ENCODE measurements at regions not wholly inside any gene's neighbourhood (a gene's known extent, or its start where the extent isn't known, plus 50 kb on each side); places are given as distances from the start of the nearest gene placed in this dataset.

DNA sequence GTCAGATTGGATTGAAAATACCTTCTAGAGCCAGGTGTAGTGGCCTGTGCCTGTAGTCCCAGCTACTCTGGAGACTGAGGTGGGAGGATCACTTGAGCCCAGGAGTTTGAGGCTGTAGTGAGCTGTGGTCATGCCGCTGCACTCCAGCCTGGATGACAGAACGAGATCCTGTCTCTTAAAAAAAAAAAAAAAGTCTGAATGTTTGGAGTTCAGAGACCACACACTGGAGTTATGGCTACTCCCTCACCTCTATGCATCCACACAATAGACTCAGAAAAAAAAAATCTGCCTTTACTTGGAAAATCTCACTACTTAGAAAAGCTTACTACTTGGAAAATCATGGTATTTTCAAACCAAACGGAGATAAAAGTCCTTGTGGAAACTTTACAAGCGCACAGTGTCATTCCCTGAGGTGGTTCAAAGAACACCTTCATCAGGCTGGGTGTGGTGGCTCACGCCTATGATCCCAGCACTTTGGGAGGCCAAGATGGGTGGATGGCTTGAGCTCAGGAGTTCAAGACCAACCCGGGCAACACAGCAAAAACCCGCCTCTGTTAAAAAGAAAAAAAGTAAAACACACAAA is 63.9 kb upstream of the PICALM start:
- Histone ChIP-seq H3K14ac (ENCODE audit: insufficient read length) (no peak overlapping the region), H4K91ac (replicated peaks; ENCODE audit: insufficient read length, low read length) (no peak overlapping the region), H3K18ac (ENCODE audit: extremely low read depth, low read length) (no peak overlapping the region), H3K27me3 (replicated peaks in 1 of 4; ENCODE audit: control insufficient read depth in 3 of 4, extremely low read depth in 1 of 4, insufficient read depth in 3 of 4, low read length in 3 of 4) (no peaks in the 10 kb centered on the region), H2AK5ac (ENCODE audit: low read depth, low read length) (no peak overlapping the region), H3K23ac (ENCODE audit: insufficient read length) (no peak overlapping the region), H3K56ac (replicated peaks; ENCODE audit: insufficient read length, low read depth, low read length) (no peak overlapping the region), H3K36me3 (ENCODE audit: control insufficient read depth in 2 of 4, insufficient read depth in 4 of 4, low read length in 3 of 4) (no peaks in the 10 kb centered on the region), H2BK12ac (ENCODE audit: low read depth, low read length) (no peak overlapping the region), H3K27ac (ENCODE audit: low read depth, low read length) (no peak overlapping the region), H3K23me2 (ENCODE audit: low read depth, low read length) (no peaks in the 10 kb centered on the region), H2BK20ac (ENCODE audit: low read length) (no peak overlapping the region), H2BK120ac (replicated peaks; ENCODE audit: low read depth, low read length) (no peak overlapping the region), H3K4me1 (replicated peaks in 1 of 4; ENCODE audit: control insufficient read depth in 3 of 4, insufficient read depth in 4 of 4, low read length in 3 of 4) (no peaks in the 10 kb centered on the region), H2BK5ac (ENCODE audit: low read depth, low read length) (no peak overlapping the region), H3K4me2 (ENCODE audit: insufficient read depth in 1 of 2, low read depth in 2 of 2, low read length in 2 of 2) (no peak overlapping the region), H3K79me1 (ENCODE audit: low read depth, low read length) (no peaks in the 10 kb centered on the region), H3K9ac (replicated peaks in 1 of 4; ENCODE audit: extremely low read depth in 1 of 4, low read depth in 3 of 4, low read length in 3 of 4) (no peak overlapping the region), H4K5ac (ENCODE audit: insufficient read length, low read depth, low read length) (no peak overlapping the region), H3K79me2 (ENCODE audit: control insufficient read depth in 1 of 2, insufficient read depth in 2 of 2, low read length in 2 of 2) (no peaks in the 10 kb centered on the region), H3K4ac (replicated peaks; ENCODE audit: insufficient read length, low read depth, low read length) (no peak overlapping the region), H2AFZ (ENCODE audit: low read length) (no peak overlapping the region), H4K20me1 (replicated peaks in 1 of 2; ENCODE audit: control insufficient read depth in 1 of 2, insufficient read depth in 2 of 2, low read length in 2 of 2) (no peaks in the 10 kb centered on the region), H4K8ac (ENCODE audit: extremely low read depth, insufficient read depth, low read length) (no peak overlapping the region), H2BK15ac (ENCODE audit: low read length) (no peak overlapping the region), H3K4me3 (ENCODE audit: extremely low read depth in 1 of 4, insufficient read depth in 2 of 4, low read depth in 3 of 4, low read length in 4 of 4) (no peak overlapping the region), H3K9me3 (ENCODE audit: insufficient read depth in 2 of 2, low read depth in 1 of 2, low read length in 1 of 2) (no peaks in the 10 kb centered on the region)
- DNase-seq (ENCODE audit: low read depth in 1 of 2, low spot score in 2 of 2): no peak
- WGBS, 2 experiments (ENCODE audit: extremely low coverage in 1 of 2, insufficient coverage in 1 of 2, insufficient read length in 1 of 2, insufficient replicate concordance in 2 of 2, low coverage in 1 of 2, low lambda C conversion rate in 2 of 2, missing lambda C conversion rate in 1 of 2): 92% methylated on average over 7 of the region's 7 CpGs; no CpG with 5 or more reads in 1 of the 2 experiments
- POLR2A ChIA-PET (ENCODE audit: partially characterized antibody): no interaction called here
- CTCF ChIA-PET (ENCODE audit: partially characterized antibody): interaction anchor here (0.6 to 1.2 kb wide), 3 partner anchors 13 to 532 kb away, joined by 3 to 4 read pairs (median 3); no protein-coding TSS in a partner anchor
- FAIRE-seq: no peak
- TF ChIP-seq TEAD4 (IDR thresholded peaks at IDR 0.05; ENCODE audit: low read depth, low read length) (no peak), ASH2L (IDR thresholded peaks at IDR 0.05; ENCODE audit: low read length) (no peak), JUND (IDR thresholded peaks at IDR 0.05; ENCODE audit: low read length) (no peak), GTF2F1 (IDR thresholded peaks at IDR 0.05; ENCODE audit: borderline replicate concordance, low read depth, low read length) (no peak), RBBP5 (IDR thresholded peaks at IDR 0.05; ENCODE audit: borderline replicate concordance, low read depth, low read length) (no peak), SP1 (IDR thresholded peaks at IDR 0.05; ENCODE audit: low read depth, low read length) (no peak), CBX8 (IDR thresholded peaks at IDR 0.05; ENCODE audit: borderline replicate concordance, low read depth, low read length) (no peak), YY1 (IDR thresholded peaks at IDR 0.05; ENCODE audit: low read depth, low read length) (no peak), KDM5A (IDR thresholded peaks at IDR 0.05; ENCODE audit: low read length) (no peak), SUZ12 (IDR thresholded peaks at IDR 0.05; ENCODE audit: low read length) (no peak), EP300 (IDR thresholded peaks at IDR 0.05; ENCODE audit: borderline replicate concordance in 1 of 2, low read depth in 2 of 2, low read length in 2 of 2) (no peak)
- TF ChIP-seq, protein P1, sequence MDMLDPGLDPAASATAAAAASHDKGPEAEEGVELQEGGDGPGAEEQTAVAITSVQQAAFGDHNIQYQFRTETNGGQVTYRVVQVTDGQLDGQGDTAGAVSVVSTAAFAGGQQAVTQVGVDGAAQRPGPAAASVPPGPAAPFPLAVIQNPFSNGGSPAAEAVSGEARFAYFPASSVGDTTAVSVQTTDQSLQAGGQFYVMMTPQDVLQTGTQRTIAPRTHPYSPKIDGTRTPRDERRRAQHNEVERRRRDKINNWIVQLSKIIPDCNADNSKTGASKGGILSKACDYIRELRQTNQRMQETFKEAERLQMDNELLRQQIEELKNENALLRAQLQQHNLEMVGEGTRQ (IDR thresholded peaks at IDR 0.05; ENCODE audit: low read length): no peak
- TF ChIP-seq, protein P2, sequence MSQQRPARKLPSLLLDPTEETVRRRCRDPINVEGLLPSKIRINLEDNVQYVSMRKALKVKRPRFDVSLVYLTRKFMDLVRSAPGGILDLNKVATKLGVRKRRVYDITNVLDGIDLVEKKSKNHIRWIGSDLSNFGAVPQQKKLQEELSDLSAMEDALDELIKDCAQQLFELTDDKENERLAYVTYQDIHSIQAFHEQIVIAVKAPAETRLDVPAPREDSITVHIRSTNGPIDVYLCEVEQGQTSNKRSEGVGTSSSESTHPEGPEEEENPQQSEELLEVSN (IDR thresholded peaks at IDR 0.05): no peak
